H9 (cell line): ENCODE measurements at regions not wholly inside any gene's neighbourhood (a gene's known extent, or its start where the extent isn't known, plus 50 kb on each side); places are given as distances from the start of the nearest gene placed in this dataset.

Experiments used
- DNase-seq: peaks from one replicate; pipeline ENCODE4 v3.0.0-alpha.2; 2017
- H2AFZ ChIP-seq: one replicate; pipeline ENCODE4 v1.6.1; 2013; ENCODE audit warnings: mild to moderate bottlenecking, low read length, control low read depth, moderate library complexity
- H2AK5ac ChIP-seq: 2 replicates; pipeline ENCODE4 v1.6.1; 2013; ENCODE audit warnings: low read length, control low read depth, mixed read lengths; ENCODE audit not compliant: insufficient read length
- H2BK120ac ChIP-seq: one replicate; pipeline ENCODE4 v1.6.1; 2013; ENCODE audit warnings: low read depth, mild to moderate bottlenecking, low read length, control low read depth, inconsistent platforms; ENCODE audit not compliant: poor library complexity, severe bottlenecking
- H2BK12ac ChIP-seq: 2 replicates; pipeline ENCODE4 v1.6.1; 2013; ENCODE audit warnings: low read length, control low read depth, mixed read lengths, low read depth; ENCODE audit not compliant: insufficient read length
- H2BK15ac ChIP-seq: 2 replicates; pipeline ENCODE4 v1.6.1; 2013; ENCODE audit warnings: low read depth, low read length, control low read depth
- H2BK20ac ChIP-seq: one replicate; pipeline ENCODE4 v1.6.1; 2013; ENCODE audit warnings: low read depth, mild to moderate bottlenecking, low read length, control low read depth, inconsistent platforms; ENCODE audit not compliant: poor library complexity, severe bottlenecking
- H2BK5ac ChIP-seq: 2 replicates; pipeline ENCODE4 v1.6.1; 2013; ENCODE audit warnings: low read length, control low read depth, mixed read lengths; ENCODE audit not compliant: insufficient read length
- H3K14ac ChIP-seq: 2 replicates; pipeline ENCODE4 v1.6.1; 2013; ENCODE audit warnings: low read length, control low read depth; ENCODE audit not compliant: insufficient read depth
- H3K18ac ChIP-seq: 2 replicates; pipeline ENCODE4 v1.6.1; 2013; ENCODE audit warnings: low read depth, mild to moderate bottlenecking, mixed read lengths, low read length, control low read depth; ENCODE audit not compliant: insufficient read length
- H3K23ac ChIP-seq: 2 replicates; pipeline ENCODE4 v1.6.1; 2013; ENCODE audit warnings: low read length, control low read depth, mixed read lengths, low read depth; ENCODE audit not compliant: insufficient read length
- H3K23me2 ChIP-seq: 2 replicates; pipeline ENCODE4 v1.6.1; 2013; ENCODE audit warnings: low read depth, mild to moderate bottlenecking, mixed read lengths, low read length, control low read depth; ENCODE audit not compliant: insufficient read length, poor library complexity, severe bottlenecking
- H3K27ac ChIP-seq: 2 replicates; pipeline ENCODE4 v1.5.1; 2013; ENCODE audit warnings: low read length, control low read depth, mixed read lengths, low read depth; ENCODE audit not compliant: insufficient read length
- H3K27me3 ChIP-seq: 2 replicates; pipeline ENCODE4 v1.6.1; 2013; ENCODE audit warnings: low read length, control low read depth, inconsistent platforms; ENCODE audit not compliant: insufficient read depth
- H3K4ac ChIP-seq: 2 replicates; pipeline ENCODE4 v1.6.1; 2013; ENCODE audit warnings: low read depth, mild to moderate bottlenecking, control low read depth, inconsistent platforms, low read length, moderate library complexity
- H3K4me1 ChIP-seq: 2 replicates; pipeline ENCODE4 v1.6.1; 2013; ENCODE audit warnings: low read length, control low read depth, inconsistent platforms; ENCODE audit not compliant: insufficient read depth
- H3K4me2 ChIP-seq: 2 replicates; pipeline ENCODE4 v1.6.1; 2013; ENCODE audit warnings: low read length, control low read depth, mixed read lengths; ENCODE audit not compliant: insufficient read length, insufficient read depth
- H3K56ac ChIP-seq: 2 replicates; pipeline ENCODE4 v1.6.1; 2013; ENCODE audit warnings: low read depth, mild to moderate bottlenecking, mixed read lengths, low read length, control low read depth; ENCODE audit not compliant: insufficient read length
- H3K79me1 ChIP-seq: 2 replicates; pipeline ENCODE4 v1.6.1; 2013; ENCODE audit warnings: low read depth, mild to moderate bottlenecking, moderate library complexity, low read length, control low read depth, inconsistent platforms; ENCODE audit not compliant: insufficient read depth, poor library complexity, severe bottlenecking
- H3K79me2 ChIP-seq: 2 replicates; pipeline ENCODE4 v1.6.1; 2013; ENCODE audit warnings: low read length, control low read depth, inconsistent platforms; ENCODE audit not compliant: insufficient read depth
- H3K9ac ChIP-seq: 2 replicates; pipeline ENCODE4 v1.6.1; 2013; ENCODE audit warnings: low read length, control low read depth, mixed read lengths; ENCODE audit not compliant: insufficient read length; ENCODE audit errors: extremely low read depth
- H3K9me3 ChIP-seq: one replicate; pipeline ENCODE4 v1.6.1; 2013; ENCODE audit warnings: low read depth, low read length, inconsistent platforms; ENCODE audit not compliant: control insufficient read depth
- H3T11ph ChIP-seq: one replicate; pipeline ENCODE4 v1.6.1; 2013; ENCODE audit warnings: mild to moderate bottlenecking, low read length, control low read depth, inconsistent platforms
- H4K20me1 ChIP-seq: one replicate; pipeline ENCODE4 v1.6.1; 2013; ENCODE audit not compliant: control insufficient read depth, insufficient read length, insufficient read depth
- H4K5ac ChIP-seq: 2 replicates; pipeline ENCODE4 v1.6.1; 2013; ENCODE audit warnings: low read depth, mild to moderate bottlenecking, mixed read lengths, low read length, control low read depth; ENCODE audit not compliant: insufficient read length
- H4K8ac ChIP-seq: replicated peaks from 2 replicates; pipeline ENCODE4 v1.6.1; 2013; ENCODE audit warnings: low read length, control low read depth, mixed read lengths, low read depth; ENCODE audit not compliant: insufficient read length
- H4K91ac ChIP-seq: 2 replicates; pipeline ENCODE4 v1.6.1; 2013; ENCODE audit warnings: low read depth, mild to moderate bottlenecking, moderate library complexity, mixed read lengths, low read length, control low read depth; ENCODE audit not compliant: insufficient read length
- H3K27ac Mint-ChIP-seq, 3 experiments: 2 replicates in 2 of 3; 3 replicates in 1 of 3; pipeline ENCODE4 v1.8.0; 2020 to 2021; ENCODE audit warnings: mixed read lengths in 3 of 3, mild to moderate bottlenecking in 1 of 3, moderate library complexity in 1 of 3
- H3K27me3 Mint-ChIP-seq: 2 replicates; pipeline ENCODE4 v1.8.0; 2021; ENCODE audit warnings: low read depth, mild to moderate bottlenecking, moderate library complexity, mixed read lengths
- H3K36me3 Mint-ChIP-seq, 3 experiments: 2 replicates in 2 of 3; 3 replicates in 1 of 3; pipeline ENCODE4 v1.8.0; 2020 to 2021; ENCODE audit warnings: low read depth in 3 of 3, mixed read lengths in 3 of 3; ENCODE audit not compliant: insufficient read depth in 1 of 3
- H3K4me1 Mint-ChIP-seq, 2 experiments: 2 replicates each; pipeline ENCODE4 v1.8.0; 2020; ENCODE audit warnings: mixed read lengths in 2 of 2
- H3K4me3 Mint-ChIP-seq, 2 experiments: 2 replicates in 1 of 2; 3 replicates in 1 of 2; pipeline ENCODE4 v1.8.0; 2020 to 2021; ENCODE audit warnings: mild to moderate bottlenecking in 2 of 2, mixed read lengths in 2 of 2, moderate library complexity in 1 of 2
- H3K9me3 Mint-ChIP-seq, 2 experiments: 2 replicates in 1 of 2; 3 replicates in 1 of 2; pipeline ENCODE4 v1.8.0; 2020; ENCODE audit warnings: mild to moderate bottlenecking in 2 of 2, mixed read lengths in 2 of 2, moderate library complexity in 1 of 2
- WGBS: extraction: QIAGEN DNeasy Blood & Tissue Kit; methylation state at CpG from one replicate; pipeline ENCODE4 v1.1.7; 2013; ENCODE audit warnings: missing lambda C conversion rate, low lambda C conversion rate, mixed read lengths; ENCODE audit not compliant: insufficient read length; ENCODE audit errors: extremely low coverage; 5-methylcytosine and 5-hydroxymethylcytosine counted together
- TF ChIP-seq, protein P1 (sequence below): fragments of 200-600 bp; sonication (generic); conservative IDR thresholded peaks from 3 replicates; pipeline ENCODE4 v1.8.0; 2021; ENCODE audit warnings: antibody characterized with exemption, mild to moderate bottlenecking

GRCh38 chr2:118557791-118558190 is 289.7 kb downstream of the EN1 start:
- H4K20me1 ChIP-seq = no peaks in the 10 kb centered on the region
- H4K91ac ChIP-seq = no peak overlapping the region
- H3K27ac ChIP-seq = no peak overlapping the region
- Mint-ChIP-seq H3K4me1 (peaks cover 17 to 18% of the 10 kb centered on the region in 2 experiments), H3K9me3 (no peaks in the 10 kb centered on the region; a peak in 3 of 5 replicates), H3K27ac (no peak overlapping the region), H3K36me3 (no peaks in the 10 kb centered on the region; a peak in 2 of 7 replicates), H3K4me3 (no peak overlapping the region), H3K27me3 (no peaks in the 10 kb centered on the region; the same call in 1 of the 2 replicates)
- H3K23ac ChIP-seq = no peak overlapping the region
- no peak overlapping the region for H4K8ac ChIP-seq
- no peaks in the 10 kb centered on the region for H3K27me3 ChIP-seq
- no peak overlapping the region for H3K18ac ChIP-seq
- no CpG with 5 or more reads among the region's 9 CpGs for WGBS
- H2BK120ac ChIP-seq = no peak overlapping the region
- no peak overlapping the region for H3K14ac ChIP-seq
- H3K79me2 ChIP-seq = no peaks in the 10 kb centered on the region
- no peak overlapping the region for H2BK15ac ChIP-seq
- no peaks in the 10 kb centered on the region for H3K23me2 ChIP-seq
- no peak overlapping the region for H3K4ac ChIP-seq
- DNase-seq = no peak
- H2BK12ac ChIP-seq = no peak overlapping the region
- H2BK5ac ChIP-seq = no peak overlapping the region
- TF ChIP-seq, protein P1, sequence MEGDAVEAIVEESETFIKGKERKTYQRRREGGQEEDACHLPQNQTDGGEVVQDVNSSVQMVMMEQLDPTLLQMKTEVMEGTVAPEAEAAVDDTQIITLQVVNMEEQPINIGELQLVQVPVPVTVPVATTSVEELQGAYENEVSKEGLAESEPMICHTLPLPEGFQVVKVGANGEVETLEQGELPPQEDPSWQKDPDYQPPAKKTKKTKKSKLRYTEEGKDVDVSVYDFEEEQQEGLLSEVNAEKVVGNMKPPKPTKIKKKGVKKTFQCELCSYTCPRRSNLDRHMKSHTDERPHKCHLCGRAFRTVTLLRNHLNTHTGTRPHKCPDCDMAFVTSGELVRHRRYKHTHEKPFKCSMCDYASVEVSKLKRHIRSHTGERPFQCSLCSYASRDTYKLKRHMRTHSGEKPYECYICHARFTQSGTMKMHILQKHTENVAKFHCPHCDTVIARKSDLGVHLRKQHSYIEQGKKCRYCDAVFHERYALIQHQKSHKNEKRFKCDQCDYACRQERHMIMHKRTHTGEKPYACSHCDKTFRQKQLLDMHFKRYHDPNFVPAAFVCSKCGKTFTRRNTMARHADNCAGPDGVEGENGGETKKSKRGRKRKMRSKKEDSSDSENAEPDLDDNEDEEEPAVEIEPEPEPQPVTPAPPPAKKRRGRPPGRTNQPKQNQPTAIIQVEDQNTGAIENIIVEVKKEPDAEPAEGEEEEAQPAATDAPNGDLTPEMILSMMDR = no peak
- H3K4me2 ChIP-seq = no peak overlapping the region
- H3K9ac ChIP-seq = no peak overlapping the region
- H3K56ac ChIP-seq = no peak overlapping the region
- no peak overlapping the region for H2BK20ac ChIP-seq
- H4K5ac ChIP-seq = no peak overlapping the region
- no peaks in the 10 kb centered on the region for H3K79me1 ChIP-seq
- H3K4me1 ChIP-seq = no peaks in the 10 kb centered on the region
- H3K9me3 ChIP-seq = no peaks in the 10 kb centered on the region
- no peak overlapping the region for H3T11ph ChIP-seq
- H2AFZ ChIP-seq = no peak overlapping the region
- no peak overlapping the region for H2AK5ac ChIP-seq
